Loucy (cell line): ENCODE measurements at regions not wholly inside any gene's neighbourhood (a gene's known extent, or its start where the extent isn't known, plus 50 kb on each side); places are given as distances from the start of the nearest gene placed in this dataset.

Source experiments
- H2AFZ ChIP-seq: fragments of 200-600 bp; sonication (generic); 2 replicates; pipeline ENCODE4 v1.6.0; 2016; ENCODE audit warnings: antibody characterized with exemption, mild to moderate bottlenecking, low read length, moderate library complexity
- H3F3A ChIP-seq: fragments of 200-600 bp; 2 replicates; pipeline ENCODE4 v1.6.0; 2016; ENCODE audit warnings: antibody characterized with exemption, low read depth, mild to moderate bottlenecking
- H3K27me3 ChIP-seq: fragments of 200-600 bp; sonication (generic); 2 replicates; pipeline ENCODE4 v1.6.1; 2014; ENCODE audit warnings: low read length, mild to moderate bottlenecking; ENCODE audit not compliant: insufficient read depth, poor library complexity, severe bottlenecking
- H3K36me3 ChIP-seq: fragments of 200-600 bp; sonication (generic); 2 replicates; pipeline ENCODE4 v1.6.1; 2016; ENCODE audit warnings: low read length; ENCODE audit not compliant: insufficient read depth
- H3K4me1 ChIP-seq: fragments of 200-600 bp; sonication (generic); 2 replicates; pipeline ENCODE4 v1.5.1; 2014; ENCODE audit warnings: low read length, mild to moderate bottlenecking; ENCODE audit not compliant: insufficient read depth, poor library complexity, severe bottlenecking
- H3K4me2 ChIP-seq: fragments of 200-600 bp; sonication (generic); 2 replicates; pipeline ENCODE4 v1.6.0; 2014; ENCODE audit warnings: antibody characterized with exemption, low read length, low read depth, mild to moderate bottlenecking; ENCODE audit not compliant: poor library complexity, severe bottlenecking
- H3K4me3 ChIP-seq: fragments of 200-600 bp; sonication (generic); 2 replicates; pipeline ENCODE4 v1.5.1; 2014; ENCODE audit warnings: low read length, mild to moderate bottlenecking, mixed read lengths; ENCODE audit not compliant: poor library complexity, severe bottlenecking
- H3K79me2 ChIP-seq: fragments of 200-600 bp; sonication (generic); 2 replicates; pipeline ENCODE4 v1.6.1; 2014; ENCODE audit warnings: low read length; ENCODE audit not compliant: insufficient read depth
- H3K9ac ChIP-seq: fragments of 200-600 bp; sonication (generic); 2 replicates; pipeline ENCODE4 v1.6.0; 2014; ENCODE audit warnings: mild to moderate bottlenecking, low read depth, low read length, moderate library complexity; ENCODE audit not compliant: poor library complexity, severe bottlenecking
- H3K9me2 ChIP-seq: fragments of 200-600 bp; sonication (generic); replicated peaks from 2 replicates; pipeline ENCODE4 v1.6.1; 2016; ENCODE audit warnings: low read depth, low read length, mixed read lengths
- H3K9me3 ChIP-seq: fragments of 200-600 bp; sonication (generic); 2 replicates; pipeline ENCODE4 v1.6.1; 2014; ENCODE audit warnings: mild to moderate bottlenecking, antibody characterized with exemption, low read length, low read depth; ENCODE audit not compliant: insufficient read depth
- H4K20me1 ChIP-seq: fragments of 200-600 bp; sonication (generic); 2 replicates; pipeline ENCODE4 v1.6.0; 2014; ENCODE audit warnings: antibody characterized with exemption, low read length, mild to moderate bottlenecking; ENCODE audit not compliant: insufficient read depth, poor library complexity, severe bottlenecking
- EZH2phosphoT487 ChIP-seq: fragments of 200-600 bp; IDR thresholded peaks from 2 replicates; pipeline ENCODE4 v1.6.1; 2018; ENCODE audit warnings: antibody characterized with exemption, mild to moderate bottlenecking, moderate library complexity, borderline replicate concordance
- TF ChIP-seq, protein P1 (sequence below): fragments of 200-600 bp; sonication (generic); conservative IDR thresholded peaks from 2 replicates; pipeline ENCODE4 v1.5.1; 2014; ENCODE audit warnings: mild to moderate bottlenecking, antibody characterized with exemption, low read length

- H3F3A ChIP-seq, result no peaks in the 10 kb centered on the region
Measured at GRCh38 chr12:28933176-28933575, 215.9 kb upstream of the FAR2 start.

DNA sequence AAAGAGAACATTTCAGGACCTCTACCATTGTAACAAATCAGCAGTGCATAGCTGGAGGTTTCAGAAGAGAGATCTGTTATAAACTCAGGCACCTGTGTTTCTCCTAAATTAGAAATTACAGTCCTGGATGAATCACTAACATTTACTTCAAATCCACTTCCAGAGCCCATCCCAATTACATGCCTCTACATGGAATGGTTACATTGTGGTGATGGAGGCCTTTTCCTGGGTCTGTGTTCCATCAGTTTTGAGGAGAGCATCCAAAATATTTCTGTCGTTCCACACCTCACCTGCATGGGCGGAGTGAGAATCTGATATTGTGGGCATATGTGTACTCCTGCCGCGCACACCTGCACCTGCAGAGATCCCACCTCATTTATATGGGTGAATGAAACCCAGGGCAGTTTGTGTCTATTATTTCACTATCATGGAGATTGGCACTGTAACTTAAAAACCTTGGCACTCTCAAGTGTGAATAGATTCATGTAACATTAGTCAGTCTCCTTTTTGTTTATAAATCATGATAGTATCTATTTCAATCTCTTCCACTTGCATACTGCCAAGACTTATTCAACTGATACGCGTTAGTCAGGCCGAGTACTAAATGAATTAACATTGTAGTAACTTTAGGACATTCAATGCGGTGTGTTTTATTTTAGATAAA, 215.1 kb upstream of the FAR2 start:
- H3K79me2 ChIP-seq, result no peaks in the 10 kb centered on the region
- H3K9me2 ChIP-seq, result no peaks in the 10 kb centered on the region
- no peaks in the 10 kb centered on the region for H4K20me1 ChIP-seq
- no peaks in the 10 kb centered on the region for H3K9me3 ChIP-seq
- no peaks in the 10 kb centered on the region for H3K27me3 ChIP-seq
- no peak overlapping the region for H3K4me2 ChIP-seq
- H3K4me1 ChIP-seq, result no peaks in the 10 kb centered on the region
- H3K4me3 ChIP-seq, result no peak overlapping the region
- no peaks in the 10 kb centered on the region for H3K36me3 ChIP-seq
- H3F3A ChIP-seq, result no peaks in the 10 kb centered on the region
- no peak for TF ChIP-seq EZH2phosphoT487
- no peak overlapping the region for H2AFZ ChIP-seq
- no peak overlapping the region for H3K9ac ChIP-seq

More at GRCh38 chr12:28933176-28933575, 215.9 kb upstream of the FAR2 start:
- H3K4me1 ChIP-seq, result no peaks in the 10 kb centered on the region
- H3K9me3 ChIP-seq, result no peaks in the 10 kb centered on the region
- H3K4me2 ChIP-seq, result no peak overlapping the region
- no peaks in the 10 kb centered on the region for H3K9me2 ChIP-seq
- H4K20me1 ChIP-seq, result no peaks in the 10 kb centered on the region
- TF ChIP-seq, protein P1, sequence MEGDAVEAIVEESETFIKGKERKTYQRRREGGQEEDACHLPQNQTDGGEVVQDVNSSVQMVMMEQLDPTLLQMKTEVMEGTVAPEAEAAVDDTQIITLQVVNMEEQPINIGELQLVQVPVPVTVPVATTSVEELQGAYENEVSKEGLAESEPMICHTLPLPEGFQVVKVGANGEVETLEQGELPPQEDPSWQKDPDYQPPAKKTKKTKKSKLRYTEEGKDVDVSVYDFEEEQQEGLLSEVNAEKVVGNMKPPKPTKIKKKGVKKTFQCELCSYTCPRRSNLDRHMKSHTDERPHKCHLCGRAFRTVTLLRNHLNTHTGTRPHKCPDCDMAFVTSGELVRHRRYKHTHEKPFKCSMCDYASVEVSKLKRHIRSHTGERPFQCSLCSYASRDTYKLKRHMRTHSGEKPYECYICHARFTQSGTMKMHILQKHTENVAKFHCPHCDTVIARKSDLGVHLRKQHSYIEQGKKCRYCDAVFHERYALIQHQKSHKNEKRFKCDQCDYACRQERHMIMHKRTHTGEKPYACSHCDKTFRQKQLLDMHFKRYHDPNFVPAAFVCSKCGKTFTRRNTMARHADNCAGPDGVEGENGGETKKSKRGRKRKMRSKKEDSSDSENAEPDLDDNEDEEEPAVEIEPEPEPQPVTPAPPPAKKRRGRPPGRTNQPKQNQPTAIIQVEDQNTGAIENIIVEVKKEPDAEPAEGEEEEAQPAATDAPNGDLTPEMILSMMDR, result no peak
- TF ChIP-seq EZH2phosphoT487, result no peak
- no peaks in the 10 kb centered on the region for H3K79me2 ChIP-seq
- H2AFZ ChIP-seq, result no peak overlapping the region
- no peaks in the 10 kb centered on the region for H3K36me3 ChIP-seq
- H3K27me3 ChIP-seq, result no peaks in the 10 kb centered on the region
- no peak overlapping the region for H3K9ac ChIP-seq
- H3K4me3 ChIP-seq, result no peak overlapping the region

- Histone ChIP-seq H4K20me1 (no peaks in the 10 kb centered on the region), H3F3A (no peaks in the 10 kb centered on the region), H3K4me2 (no peak overlapping the region), H3K9ac (no peak overlapping the region), H3K79me2 (no peaks in the 10 kb centered on the region), H3K27me3 (no peaks in the 10 kb centered on the region), H3K4me1 (no peaks in the 10 kb centered on the region), H3K36me3 (no peaks in the 10 kb centered on the region), H3K9me2 (no peaks in the 10 kb centered on the region), H3K4me3 (no peak overlapping the region), H2AFZ (no peak overlapping the region), H3K9me3 (no peaks in the 10 kb centered on the region)
- TF ChIP-seq, protein P1, result no peak
- no peak for TF ChIP-seq EZH2phosphoT487
Measured at GRCh38 chr12:28936221-28936620, 212.9 kb upstream of the FAR2 start.

DNA sequence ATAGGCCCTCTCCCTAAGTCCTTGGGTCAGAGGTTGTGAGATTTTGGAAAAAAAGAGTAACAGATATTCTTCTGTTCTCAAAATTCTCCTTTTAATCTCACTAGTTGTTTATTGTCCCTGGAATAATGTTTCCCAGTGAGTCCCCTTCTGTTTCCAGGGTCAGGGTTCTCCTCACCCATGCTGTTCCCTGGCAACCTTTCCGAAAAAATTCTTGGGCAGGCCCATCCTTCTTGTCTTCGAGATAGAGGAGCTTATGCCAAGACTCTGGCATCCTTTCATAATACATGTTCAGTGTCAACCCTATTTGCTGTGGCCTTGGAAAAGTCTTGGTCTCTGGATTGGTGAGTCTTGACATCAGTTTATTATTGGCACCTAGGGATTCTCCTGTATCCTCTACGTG, 212.4 kb upstream of the FAR2 start:
- Histone ChIP-seq H3K4me2 (no peak overlapping the region), H2AFZ (no peak overlapping the region), H3K4me1 (no peaks in the 10 kb centered on the region), H3K4me3 (no peak overlapping the region), H3K9me2 (no peaks in the 10 kb centered on the region), H3F3A (no peaks in the 10 kb centered on the region), H3K9me3 (no peaks in the 10 kb centered on the region), H3K9ac (no peak overlapping the region), H3K36me3 (no peaks in the 10 kb centered on the region), H3K27me3 (no peaks in the 10 kb centered on the region), H3K79me2 (no peaks in the 10 kb centered on the region), H4K20me1 (no peaks in the 10 kb centered on the region)
- TF ChIP-seq EZH2phosphoT487, result no peak
- TF ChIP-seq, protein P1, result no peak
